Tibial nerve (tissue), 3 donors: ENCODE measurements at regions not wholly inside any gene's neighbourhood (a gene's known extent, or its start where the extent isn't known, plus 50 kb on each side); places are given as distances from the start of the nearest gene placed in this dataset.

ENCODE experiments used
- CTCF ChIP-seq, 5 experiments: fragments of 200-600 bp in 3 of 5; fragments of 450-650 bp in 2 of 5; sonication (generic) in 3 of 5; IDR thresholded peaks; one replicate each; pipeline ENCODE4 v1.5.1; 2016 to 2019; ENCODE audit warnings: antibody characterized with exemption in 5 of 5, mild to moderate bottlenecking in 3 of 5, moderate library complexity in 2 of 5
- POLR2A ChIP-seq, 2 donors: fragments of 450-650 bp; IDR thresholded peaks; one replicate each; pipeline ENCODE4 v1.6.1; 2017; ENCODE audit warnings: antibody characterized with exemption in 2 of 2, mild to moderate bottlenecking in 2 of 2, moderate library complexity in 2 of 2

GRCh38 chr1:243980071-243980470 lies 71.0 kb upstream of the ZBTB18 start:
- TF ChIP-seq CTCF (IDR thresholded peaks at IDR 0.05): no peak
- TF ChIP-seq POLR2A (IDR thresholded peaks at IDR 0.05): no peak
